ENCODE measurements at regions not wholly inside any gene's neighbourhood (a gene's known extent, or its start where the extent isn't known, plus 50 kb on each side); places are given as distances from the start of the nearest gene placed in this dataset.
"Not testable (repeated sequence)": the region's sequence is repeated elsewhere in the genome, so short reads cannot be mapped to it uniquely, and the experiment has no call there.

GRCh38 chrX:151042842-151043241 lies 59.7 kb downstream of the HMGB3 start:
- no peaks in the 10 kb centered on the region for H3K36me3 Mint-ChIP-seq (ENCODE audit: low read depth)
- H3K27ac Mint-ChIP-seq = no peak overlapping the region
- H3K4me1 Mint-ChIP-seq (ENCODE audit: low read depth) = no peaks in the 10 kb centered on the region
- H3K4me3 Mint-ChIP-seq = no peak overlapping the region
- no peaks in the 10 kb centered on the region for H3K9me3 Mint-ChIP-seq
- H3K27me3 Mint-ChIP-seq = peaks cover 39% of the 10 kb centered on the region
- no peak for DNase-seq

- H3K36me3 Mint-ChIP-seq (ENCODE audit: low read depth); H3K27ac Mint-ChIP-seq; H3K9me3 Mint-ChIP-seq; DNase-seq; H3K4me3 Mint-ChIP-seq; H3K4me1 Mint-ChIP-seq (ENCODE audit: low read depth): not testable (repeated sequence)
- peaks cover 36% of the 10 kb centered on the region for H3K27me3 Mint-ChIP-seq
Observed at GRCh38 chrX:151066373-151066772, 83.2 kb downstream of the HMGB3 start.

- Mint-ChIP-seq H3K36me3 (ENCODE audit: low read depth) (no peaks in the 10 kb centered on the region), H3K9me3 (no peaks in the 10 kb centered on the region), H3K4me1 (ENCODE audit: low read depth) (no peaks in the 10 kb centered on the region), H3K4me3 (no peak overlapping the region), H3K27me3 (peaks cover 30% of the 10 kb centered on the region), H3K27ac (no peak overlapping the region)
- no peak for DNase-seq
Observed at GRCh38 chrX:151073767-151074166, 90.6 kb downstream of the HMGB3 start.

- Mint-ChIP-seq H3K9me3 (no peaks in the 10 kb centered on the region), H3K27me3 (peaks cover 67% of the 10 kb centered on the region), H3K27ac (no peak overlapping the region), H3K4me1 (ENCODE audit: low read depth) (peaks cover 4% of the 10 kb centered on the region), H3K36me3 (ENCODE audit: low read depth) (no peaks in the 10 kb centered on the region), H3K4me3 (no peak overlapping the region)
- DNase-seq = no peak
Observed at GRCh38 chrX:151081016-151081415, 95.4 kb upstream of the GPR50 start.

- Mint-ChIP-seq H3K36me3 (ENCODE audit: low read depth) (no peaks in the 10 kb centered on the region), H3K4me1 (ENCODE audit: low read depth) (peaks cover 4% of the 10 kb centered on the region), H3K4me3 (no peak overlapping the region), H3K27me3 (peaks cover 64% of the 10 kb centered on the region), H3K27ac (no peak overlapping the region), H3K9me3 (no peaks in the 10 kb centered on the region)
- peak; percentile 79 for DNase-seq
Observed at GRCh38 chrX:151082077-151082948, 94.1 kb upstream of the GPR50 start.

- Mint-ChIP-seq H3K4me1 (ENCODE audit: low read depth) (peaks cover 4% of the 10 kb centered on the region), H3K27ac (no peak overlapping the region), H3K27me3 (peaks cover 57% of the 10 kb centered on the region), H3K4me3 (no peak overlapping the region), H3K9me3 (no peaks in the 10 kb centered on the region), H3K36me3 (ENCODE audit: low read depth) (no peaks in the 10 kb centered on the region)
- no peak for DNase-seq
Observed at GRCh38 chrX:151084454-151084853, 91.9 kb upstream of the GPR50 start.

- Mint-ChIP-seq H3K27ac (no peak overlapping the region), H3K4me1 (ENCODE audit: low read depth) (peaks cover 4% of the 10 kb centered on the region), H3K36me3 (ENCODE audit: low read depth) (no peaks in the 10 kb centered on the region), H3K27me3 (peaks cover 52% of the 10 kb centered on the region), H3K4me3 (no peak overlapping the region), H3K9me3 (no peaks in the 10 kb centered on the region)
- no peak for DNase-seq
Observed at GRCh38 chrX:151085207-151085606, 91.2 kb upstream of the GPR50 start.

- Mint-ChIP-seq H3K27ac (no peak overlapping the region), H3K9me3 (no peaks in the 10 kb centered on the region), H3K36me3 (ENCODE audit: low read depth) (no peaks in the 10 kb centered on the region), H3K4me1 (ENCODE audit: low read depth) (no peaks in the 10 kb centered on the region), H3K27me3 (peaks cover 43% of the 10 kb centered on the region), H3K4me3 (no peak overlapping the region)
- no peak for DNase-seq
Observed at GRCh38 chrX:151088221-151088620, 88.2 kb upstream of the GPR50 start.

GRCh38 chrX:151099001-151099400 lies 77.4 kb upstream of the GPR50 start:
- Mint-ChIP-seq H3K27ac (no peak overlapping the region), H3K27me3 (peaks cover 18% of the 10 kb centered on the region)
- DNase-seq = no peak

GRCh38 chrX:151100799-151101198 lies 75.6 kb upstream of the GPR50 start:
- H3K4me3 Mint-ChIP-seq = no peak overlapping the region
- DNase-seq = no peak
- no peak overlapping the region for H3K27ac Mint-ChIP-seq
- no peaks in the 10 kb centered on the region for H3K36me3 Mint-ChIP-seq (ENCODE audit: low read depth)
- H3K27me3 Mint-ChIP-seq = peaks cover 8% of the 10 kb centered on the region
- H3K4me1 Mint-ChIP-seq (ENCODE audit: low read depth) = no peaks in the 10 kb centered on the region
- no peaks in the 10 kb centered on the region for H3K9me3 Mint-ChIP-seq

More at GRCh38 chrX:151099001-151099400, 77.4 kb upstream of the GPR50 start:
- H3K4me3 Mint-ChIP-seq = no peak overlapping the region
- no peaks in the 10 kb centered on the region for H3K4me1 Mint-ChIP-seq (ENCODE audit: low read depth)
- no peaks in the 10 kb centered on the region for H3K36me3 Mint-ChIP-seq (ENCODE audit: low read depth)
- no peaks in the 10 kb centered on the region for H3K9me3 Mint-ChIP-seq

- not testable (repeated sequence) for H3K27ac Mint-ChIP-seq; DNase-seq; H3K36me3 Mint-ChIP-seq (ENCODE audit: low read depth); H3K4me3 Mint-ChIP-seq; H3K9me3 Mint-ChIP-seq; H3K4me1 Mint-ChIP-seq (ENCODE audit: low read depth)
- peaks cover 86% of the 10 kb centered on the region for H3K27me3 Mint-ChIP-seq
Observed at GRCh38 chrX:151113200-151113599, 63.2 kb upstream of the GPR50 start.

All from activated T-cell treated with anti-CD3 and anti-CD28 coated beads, Interleukin-2, amount 50 U/mL, for 24 hours (primary cell).